HepG2 (cell line): ENCODE measurements at regions not wholly inside any gene's neighbourhood (a gene's known extent, or its start where the extent isn't known, plus 50 kb on each side); places are given as distances from the start of the nearest gene placed in this dataset.
A peak's percentile ranks its signal among the peaks of the same experiment; 100 is the strongest.

Experiments used
- HMGXB4 ChIP-seq, 2 experiments: sonication (generic) in 1 of 2; formaldehyde crosslinking in 1 of 2; IDR thresholded peaks; 2 replicates each; pipeline versions ENCODE4 v1.4.0 to v1.6.1; 2018 to 2020; ENCODE audit warnings: missing genetic modification reagents in 2 of 2, borderline replicate concordance in 1 of 2, low read depth in 1 of 2, mild to moderate bottlenecking in 1 of 2, missing biosample characterization in 1 of 2
- MAX ChIP-seq: IDR thresholded peaks from 2 replicates; pipeline ENCODE4 v1.6.1; 2012; ENCODE audit warnings: inconsistent platforms
- NFKB2 ChIP-seq: sonication (generic); formaldehyde crosslinking; IDR thresholded peaks from 2 replicates; pipeline ENCODE4 v1.4.0; 2020; ENCODE audit warnings: missing genetic modification reagents, borderline replicate concordance
- PHF21A ChIP-seq: sonication (generic); formaldehyde crosslinking; IDR thresholded peaks from 2 replicates; pipeline ENCODE4 v1.5.0; 2020; ENCODE audit warnings: mild to moderate bottlenecking, missing genetic modification reagents
- RFXAP ChIP-seq: sonication (generic); formaldehyde crosslinking; IDR thresholded peaks from 2 replicates; pipeline ENCODE4 v1.4.0; 2020; ENCODE audit warnings: missing genetic modification reagents, borderline replicate concordance
- ZHX2 ChIP-seq, 2 experiments: sonication (generic) in 1 of 2; formaldehyde crosslinking in 1 of 2; IDR thresholded peaks; 2 replicates each; pipeline versions ENCODE4 v1.6.1 to v1.9.0; 2014 to 2022; ENCODE audit warnings: antibody characterized with exemption in 1 of 2, borderline replicate concordance in 1 of 2, inconsistent platforms in 1 of 2, low read depth in 1 of 2, missing genetic modification reagents in 1 of 2
- ZNF142 ChIP-seq: sonication (generic); formaldehyde crosslinking; IDR thresholded peaks from 2 replicates; pipeline ENCODE4 v1.4.0; 2020; ENCODE audit warnings: missing genetic modification reagents
- ZNF558 ChIP-seq: sonication (generic); formaldehyde crosslinking; IDR thresholded peaks from 2 replicates; pipeline ENCODE4 v1.9.0; 2022; ENCODE audit warnings: mild to moderate bottlenecking, missing genetic modification reagents, borderline replicate concordance
- ZXDC ChIP-seq: sonication (generic); formaldehyde crosslinking; IDR thresholded peaks from 2 replicates; pipeline ENCODE4 v1.5.0; 2020; ENCODE audit warnings: mild to moderate bottlenecking, missing genetic modification reagents

GRCh38 chr6:28634761-28635546 is 109.3 kb downstream of the GPX5 start (continued):
- TF ChIP-seq ZNF142 (CRISPR knock-in tag) = peak; percentile 82
- peak; percentile 61; the same call in 1 of the 2 replicates for TF ChIP-seq PHF21A (CRISPR knock-in tag)
- TF ChIP-seq NFKB2 (CRISPR knock-in tag) = peak; percentile 75; the same call in 1 of the 2 replicates
- TF ChIP-seq ZXDC = peak; percentile 55; the same call in 1 of the 2 replicates
- TF ChIP-seq RFXAP = 0 out of 2 replicates have a peak, but pooled peaks have one; percentile 19
- peak in 1 of 2 experiments; percentile 36; a peak in 1 of 4 replicates for TF ChIP-seq HMGXB4 (CRISPR knock-in tag; IDR thresholded peaks at IDR 0.05; ENCODE audit: borderline replicate concordance in 1 of 2, low read depth in 1 of 2)
- TF ChIP-seq MAX = peak; percentile 19; the same call in 1 of the 2 replicates
- TF ChIP-seq ZHX2 (IDR thresholded peaks at IDR 0.05; ENCODE audit: low read depth) = no peak
- TF ChIP-seq ZHX2 (CRISPR knock-in tag; IDR thresholded peaks at IDR 0.05; ENCODE audit: borderline replicate concordance) = no peak
- TF ChIP-seq ZNF558 = no peak
